ENCODE measurements at regions not wholly inside any gene's neighbourhood (a gene's known extent, or its start where the extent isn't known, plus 50 kb on each side); places are given as distances from the start of the nearest gene placed in this dataset.

- no peak for TF ChIP-seq CTCF (IDR thresholded peaks at IDR 0.05)
- DNase-seq (ENCODE audit: low spot score) (no peak), ATAC-seq (ENCODE audit: low FRiP score) (no peak)
These were observed 397.0 kb downstream of the DOK5 start for GRCh38 chr20:54872440-54872839.

DNA sequence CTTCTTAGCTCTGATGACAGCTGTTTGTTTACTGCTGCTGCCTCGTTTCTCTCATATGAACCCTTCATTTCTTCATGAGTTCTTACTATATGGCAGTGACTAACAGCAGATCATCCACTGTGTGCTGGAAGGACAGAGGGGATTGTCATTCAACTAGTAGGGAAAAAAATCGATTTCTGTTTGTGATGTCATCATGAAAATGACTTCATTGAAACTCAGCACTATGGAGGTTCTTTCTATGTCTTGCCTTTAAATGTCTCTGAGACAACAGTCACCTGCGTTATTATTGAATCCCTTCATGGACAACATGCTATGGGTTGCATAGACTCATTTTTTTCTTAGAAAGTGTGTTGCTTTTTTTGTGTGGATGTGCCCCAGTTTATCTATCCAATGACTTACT, 394.4 kb downstream of the DOK5 start:
- no peak for DNase-seq (ENCODE audit: low spot score)
- no peak for TF ChIP-seq CTCF (IDR thresholded peaks at IDR 0.05)
- no peak for ATAC-seq (ENCODE audit: low FRiP score)

DNA sequence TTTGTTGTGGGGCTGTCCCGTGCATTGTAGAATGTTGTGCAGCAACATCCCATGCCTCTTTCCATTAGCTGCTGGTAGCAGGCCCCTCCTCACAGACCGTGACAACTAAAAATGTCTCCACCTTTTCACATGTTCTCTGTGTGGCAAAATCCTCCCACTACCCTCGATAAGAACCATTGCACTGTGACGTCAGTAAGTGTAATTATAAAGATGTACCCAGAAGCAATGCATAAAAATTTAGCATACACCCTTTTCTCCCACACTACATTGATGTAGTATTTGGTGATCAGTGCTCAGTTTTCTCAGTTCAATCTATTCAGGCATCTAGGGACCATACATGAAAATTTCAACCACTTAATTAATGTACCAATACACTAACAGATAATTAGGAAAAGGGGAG, 389.9 kb downstream of the DOK5 start:
- no peak for DNase-seq (ENCODE audit: low spot score)
- ATAC-seq (ENCODE audit: low FRiP score), result no peak
- TF ChIP-seq CTCF (IDR thresholded peaks at IDR 0.05), result no peak

GRCh38 chr20:54860716-54861115, 385.3 kb downstream of the DOK5 start:
- DNase-seq (ENCODE audit: low spot score), result no peak
- TF ChIP-seq CTCF (IDR thresholded peaks at IDR 0.05), result no peak
- ATAC-seq (ENCODE audit: low FRiP score), result no peak

DNA sequence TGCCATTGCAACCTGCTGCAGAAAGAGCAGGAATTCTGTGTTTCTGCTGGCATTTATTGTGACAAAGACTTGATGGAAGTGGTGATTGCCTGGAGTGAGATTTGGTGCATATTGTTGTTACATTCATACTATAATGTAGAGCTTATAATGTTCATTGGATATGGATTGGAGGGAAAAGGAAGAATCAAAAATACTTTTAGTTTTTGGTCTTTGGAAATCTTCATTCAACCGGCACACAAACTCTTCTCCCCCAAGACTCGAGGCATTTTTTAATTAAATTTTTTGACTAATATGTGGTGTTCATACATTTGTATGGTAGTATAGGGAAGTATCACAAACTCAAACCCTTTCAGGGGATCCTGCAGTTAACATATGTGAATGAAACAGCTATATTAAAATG, 380.8 kb downstream of the DOK5 start:
- DNase-seq (ENCODE audit: low spot score) (no peak), ATAC-seq (ENCODE audit: low FRiP score) (no peak)
- TF ChIP-seq CTCF (IDR thresholded peaks at IDR 0.05), result no peak

DNA sequence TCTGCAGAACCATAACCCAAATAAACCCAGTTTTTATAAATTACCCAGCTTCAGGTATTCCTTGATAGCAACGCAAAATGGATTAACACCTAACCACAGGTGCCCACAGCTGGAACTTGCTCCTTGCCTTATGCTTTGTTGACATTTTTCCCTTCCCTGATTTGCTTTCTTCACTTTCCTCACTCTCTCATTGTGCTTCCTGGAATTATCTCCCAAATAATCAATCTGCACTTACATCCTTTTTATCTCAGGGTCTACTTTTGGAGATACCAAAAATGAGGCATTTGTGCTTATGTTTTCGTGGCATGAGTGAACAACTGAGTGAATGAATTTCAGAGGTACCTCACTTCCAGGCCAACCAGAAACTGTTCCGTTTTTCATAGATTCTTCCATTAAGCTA, 374.3 kb downstream of the DOK5 start:
- DNase-seq (ENCODE audit: low spot score) (no peak), ATAC-seq (ENCODE audit: low FRiP score) (no peak)
- no peak for TF ChIP-seq CTCF (IDR thresholded peaks at IDR 0.05)

- DNase-seq (ENCODE audit: low spot score) (no peak), ATAC-seq (ENCODE audit: low FRiP score) (no peak)
- no peak for TF ChIP-seq CTCF (IDR thresholded peaks at IDR 0.05)
These were observed 373.7 kb downstream of the DOK5 start for GRCh38 chr20:54848984-54849538.

Data from omental fat pad (tissue), 3 donors.